Neural cell (in vitro differentiated cells): ENCODE measurements at regions not wholly inside any gene's neighbourhood (a gene's known extent, or its start where the extent isn't known, plus 50 kb on each side); places are given as distances from the start of the nearest gene placed in this dataset.

Experiments
- H2AFZ ChIP-seq: fragments of 200-600, 300-800 bp; sonication (generic), shearing (Covaris generic); 2 replicates; pipeline ENCODE4 v1.6.0; 2014; ENCODE audit warnings: low read depth, mild to moderate bottlenecking, antibody characterized with exemption, low read length, moderate library complexity
- H3F3A ChIP-seq: fragments of 200-600 bp; shearing (Covaris generic); 2 replicates; pipeline ENCODE4 v1.6.1; 2016; ENCODE audit warnings: mild to moderate bottlenecking, moderate library complexity, mixed read lengths, antibody characterized with exemption, low read length; ENCODE audit not compliant: insufficient read depth, poor library complexity, severe bottlenecking
- H3K27ac ChIP-seq: fragments of 200-600, 300-800 bp; sonication (generic), shearing (Covaris generic); 2 replicates; pipeline ENCODE4 v1.5.1; 2014; ENCODE audit warnings: mild to moderate bottlenecking, low read length, moderate library complexity
- H3K27me3 ChIP-seq: fragments of 300-800, 200-600 bp; sonication (generic), shearing (Covaris generic); 2 replicates; pipeline ENCODE4 v1.6.0; 2014; ENCODE audit warnings: mild to moderate bottlenecking, low read depth, low read length, moderate library complexity; ENCODE audit not compliant: insufficient read depth
- H3K36me3 ChIP-seq: fragments of 300-800, 200-600 bp; sonication (generic), shearing (Covaris generic); 2 replicates; pipeline ENCODE4 v1.5.1; 2014; ENCODE audit warnings: mild to moderate bottlenecking, antibody characterized with exemption, low read length, moderate library complexity; ENCODE audit not compliant: insufficient read depth
- H3K4me2 ChIP-seq: fragments of 300-800, 200-600 bp; sonication (generic), shearing (Covaris generic); 2 replicates; pipeline ENCODE4 v1.6.0; 2014; ENCODE audit warnings: mild to moderate bottlenecking, low read length
- H3K4me3 ChIP-seq: fragments of 300-800, 200-600 bp; sonication (generic), shearing (Covaris generic); 2 replicates; pipeline ENCODE4 v1.5.1; 2014; ENCODE audit warnings: mild to moderate bottlenecking, low read length, moderate library complexity
- H3K79me2 ChIP-seq: fragments of 200-600 bp; shearing (Covaris generic); replicated peaks from 2 replicates; pipeline ENCODE4 v1.6.0; 2014; ENCODE audit warnings: mild to moderate bottlenecking, low read length, moderate library complexity; ENCODE audit not compliant: insufficient read depth
- H3K9ac ChIP-seq: fragments of 300-800, 200-600 bp; sonication (generic), shearing (Covaris generic); 2 replicates; pipeline ENCODE4 v1.6.1; 2016; ENCODE audit warnings: mild to moderate bottlenecking, low read length, mixed read lengths
- H3K9me2 ChIP-seq: fragments of 200-600 bp; shearing (Covaris generic); 2 replicates; pipeline ENCODE4 v1.6.1; 2016; ENCODE audit warnings: mild to moderate bottlenecking, low read length, mixed read lengths; ENCODE audit not compliant: insufficient read depth
- H3K9me3 ChIP-seq: fragments of 200-600, 300-800 bp; sonication (generic), shearing (Covaris generic); 2 replicates; pipeline ENCODE4 v1.6.1; 2016; ENCODE audit warnings: mild to moderate bottlenecking, mixed run types, low read length, moderate library complexity, mixed read lengths
- H4K20me1 ChIP-seq: fragments of 200-600 bp; shearing (Covaris generic); 2 replicates; pipeline ENCODE4 v1.6.1; 2016; ENCODE audit warnings: mild to moderate bottlenecking, mixed run types; ENCODE audit not compliant: insufficient read depth
- EP300 ChIP-seq: fragments of 450-650 bp; conservative IDR thresholded peaks from 2 replicates; pipeline ENCODE4 v1.6.1; 2014; ENCODE audit warnings: antibody characterized with exemption, mild to moderate bottlenecking, moderate library complexity; ENCODE audit not compliant: poor library complexity, severe bottlenecking
- EZH2 ChIP-seq: fragments of 200-600, 300-800 bp; shearing (Covaris generic), sonication (generic); IDR thresholded peaks from 2 replicates; pipeline ENCODE4 v1.6.1; 2014; ENCODE audit warnings: antibody characterized with exemption, low read length, borderline replicate concordance, mild to moderate bottlenecking; ENCODE audit not compliant: insufficient read depth, poor library complexity, severe bottlenecking
- MXI1 ChIP-seq: fragments of 450-650 bp; conservative IDR thresholded peaks from 2 replicates; pipeline ENCODE4 v1.6.1; 2014; ENCODE audit warnings: antibody characterized with exemption, mild to moderate bottlenecking; ENCODE audit not compliant: poor library complexity, severe bottlenecking
- POLR2AphosphoS5 ChIP-seq: IDR thresholded peaks from 2 replicates; pipeline ENCODE4 v1.6.1; 2012
- RAD21 ChIP-seq: fragments of 450-650 bp; conservative IDR thresholded peaks from 2 replicates; pipeline ENCODE4 v1.6.1; 2014; ENCODE audit warnings: antibody characterized with exemption, mild to moderate bottlenecking, moderate library complexity
- SMC3 ChIP-seq: fragments of 450-650 bp; conservative IDR thresholded peaks from 2 replicates; pipeline ENCODE4 v1.6.1; 2014; ENCODE audit warnings: antibody characterized with exemption, mild to moderate bottlenecking, moderate library complexity; ENCODE audit not compliant: poor library complexity
- TAF1 ChIP-seq: IDR thresholded peaks from 2 replicates; pipeline ENCODE4 v1.6.1; 2012; ENCODE audit warnings: low read depth
- TF ChIP-seq, protein P1 (sequence below): fragments of 450-650 bp; IDR thresholded peaks from 2 replicates; pipeline ENCODE4 v1.5.1; 2014; ENCODE audit warnings: antibody characterized with exemption, mild to moderate bottlenecking, moderate library complexity; ENCODE audit not compliant: poor library complexity, severe bottlenecking
- TF ChIP-seq, protein P2 (sequence below): IDR thresholded peaks from 2 replicates; pipeline ENCODE4 v1.6.1; 2012; ENCODE audit warnings: borderline replicate concordance

DNA sequence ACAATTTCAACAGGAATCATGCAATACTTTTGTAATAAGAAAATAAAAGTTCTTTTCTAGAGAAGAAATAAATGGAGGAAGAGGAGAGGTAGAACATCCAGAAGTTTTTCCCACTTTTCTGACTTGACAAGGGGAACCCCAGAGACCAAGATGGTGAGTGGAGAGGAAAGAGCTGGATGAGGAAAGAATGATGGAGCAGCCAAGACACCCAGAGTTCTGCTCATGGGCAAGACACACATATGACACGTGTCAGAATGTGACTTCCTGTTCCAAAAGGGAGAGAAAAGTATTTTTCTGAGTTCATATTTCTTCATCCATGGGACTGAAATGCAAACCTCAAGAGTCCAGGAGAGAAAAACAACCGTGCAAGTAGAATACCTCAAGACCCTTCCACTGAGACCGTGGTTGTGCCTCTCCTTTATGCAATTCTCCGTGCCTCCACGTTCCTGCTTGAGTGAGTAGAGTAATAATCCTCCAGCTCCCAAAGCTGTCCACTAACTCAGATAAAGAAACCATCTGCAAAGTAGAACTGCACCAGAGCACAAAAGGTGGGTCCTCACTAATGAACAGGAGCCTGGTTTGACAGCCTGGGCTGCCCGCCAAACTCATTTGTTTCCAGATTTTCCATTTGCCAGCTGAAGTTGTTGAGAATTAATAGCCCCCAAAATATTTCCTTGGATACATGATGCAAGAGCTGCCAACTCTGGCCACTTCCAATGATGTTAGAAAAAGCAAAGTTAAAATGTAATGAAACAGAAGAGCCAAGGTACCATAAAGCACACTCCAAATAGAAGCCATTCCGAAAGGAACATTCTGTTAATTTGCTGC lies 272.6 kb upstream of the IGF1R start:
- Histone ChIP-seq H3K4me3 (no peak overlapping the region), H3K36me3 (no peaks in the 10 kb centered on the region), H3K79me2 (no peaks in the 10 kb centered on the region), H2AFZ (no peak overlapping the region), H3K27ac (no peak overlapping the region), H3K4me2 (no peak overlapping the region), H3K9me3 (no peaks in the 10 kb centered on the region), H3K9me2 (no peaks in the 10 kb centered on the region), H3F3A (no peaks in the 10 kb centered on the region), H4K20me1 (no peaks in the 10 kb centered on the region), H3K9ac (no peak overlapping the region), H3K27me3 (no peaks in the 10 kb centered on the region)
- no peak for TF ChIP-seq MXI1

DNA sequence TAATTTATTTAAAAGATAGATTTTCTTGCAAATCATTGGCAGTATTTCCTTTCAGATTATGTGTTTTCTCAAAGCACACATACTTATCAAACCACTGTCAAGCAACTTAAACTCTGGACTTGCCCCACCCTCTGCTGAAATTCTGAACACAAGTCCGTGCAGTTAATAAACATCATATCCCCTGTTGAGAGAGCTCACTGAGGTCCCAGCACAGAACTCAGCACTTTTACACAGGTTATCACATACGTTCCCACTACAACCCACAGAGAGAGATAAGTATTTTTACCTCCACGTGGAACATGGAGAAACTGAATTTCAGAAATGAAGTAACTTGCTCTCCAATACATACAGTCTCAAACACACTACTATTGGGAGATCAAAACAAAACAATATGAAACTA lies 267.6 kb upstream of the IGF1R start:
- TF ChIP-seq MXI1 (no peak), EZH2 (no peak), EP300 (no peak), POLR2AphosphoS5 (no peak), TAF1 (no peak), RAD21 (no peak), SMC3 (no peak)
- TF ChIP-seq, protein P1, sequence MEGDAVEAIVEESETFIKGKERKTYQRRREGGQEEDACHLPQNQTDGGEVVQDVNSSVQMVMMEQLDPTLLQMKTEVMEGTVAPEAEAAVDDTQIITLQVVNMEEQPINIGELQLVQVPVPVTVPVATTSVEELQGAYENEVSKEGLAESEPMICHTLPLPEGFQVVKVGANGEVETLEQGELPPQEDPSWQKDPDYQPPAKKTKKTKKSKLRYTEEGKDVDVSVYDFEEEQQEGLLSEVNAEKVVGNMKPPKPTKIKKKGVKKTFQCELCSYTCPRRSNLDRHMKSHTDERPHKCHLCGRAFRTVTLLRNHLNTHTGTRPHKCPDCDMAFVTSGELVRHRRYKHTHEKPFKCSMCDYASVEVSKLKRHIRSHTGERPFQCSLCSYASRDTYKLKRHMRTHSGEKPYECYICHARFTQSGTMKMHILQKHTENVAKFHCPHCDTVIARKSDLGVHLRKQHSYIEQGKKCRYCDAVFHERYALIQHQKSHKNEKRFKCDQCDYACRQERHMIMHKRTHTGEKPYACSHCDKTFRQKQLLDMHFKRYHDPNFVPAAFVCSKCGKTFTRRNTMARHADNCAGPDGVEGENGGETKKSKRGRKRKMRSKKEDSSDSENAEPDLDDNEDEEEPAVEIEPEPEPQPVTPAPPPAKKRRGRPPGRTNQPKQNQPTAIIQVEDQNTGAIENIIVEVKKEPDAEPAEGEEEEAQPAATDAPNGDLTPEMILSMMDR: no peak
- TF ChIP-seq, protein P2, sequence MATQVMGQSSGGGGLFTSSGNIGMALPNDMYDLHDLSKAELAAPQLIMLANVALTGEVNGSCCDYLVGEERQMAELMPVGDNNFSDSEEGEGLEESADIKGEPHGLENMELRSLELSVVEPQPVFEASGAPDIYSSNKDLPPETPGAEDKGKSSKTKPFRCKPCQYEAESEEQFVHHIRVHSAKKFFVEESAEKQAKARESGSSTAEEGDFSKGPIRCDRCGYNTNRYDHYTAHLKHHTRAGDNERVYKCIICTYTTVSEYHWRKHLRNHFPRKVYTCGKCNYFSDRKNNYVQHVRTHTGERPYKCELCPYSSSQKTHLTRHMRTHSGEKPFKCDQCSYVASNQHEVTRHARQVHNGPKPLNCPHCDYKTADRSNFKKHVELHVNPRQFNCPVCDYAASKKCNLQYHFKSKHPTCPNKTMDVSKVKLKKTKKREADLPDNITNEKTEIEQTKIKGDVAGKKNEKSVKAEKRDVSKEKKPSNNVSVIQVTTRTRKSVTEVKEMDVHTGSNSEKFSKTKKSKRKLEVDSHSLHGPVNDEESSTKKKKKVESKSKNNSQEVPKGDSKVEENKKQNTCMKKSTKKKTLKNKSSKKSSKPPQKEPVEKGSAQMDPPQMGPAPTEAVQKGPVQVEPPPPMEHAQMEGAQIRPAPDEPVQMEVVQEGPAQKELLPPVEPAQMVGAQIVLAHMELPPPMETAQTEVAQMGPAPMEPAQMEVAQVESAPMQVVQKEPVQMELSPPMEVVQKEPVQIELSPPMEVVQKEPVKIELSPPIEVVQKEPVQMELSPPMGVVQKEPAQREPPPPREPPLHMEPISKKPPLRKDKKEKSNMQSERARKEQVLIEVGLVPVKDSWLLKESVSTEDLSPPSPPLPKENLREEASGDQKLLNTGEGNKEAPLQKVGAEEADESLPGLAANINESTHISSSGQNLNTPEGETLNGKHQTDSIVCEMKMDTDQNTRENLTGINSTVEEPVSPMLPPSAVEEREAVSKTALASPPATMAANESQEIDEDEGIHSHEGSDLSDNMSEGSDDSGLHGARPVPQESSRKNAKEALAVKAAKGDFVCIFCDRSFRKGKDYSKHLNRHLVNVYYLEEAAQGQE: no peak

More for the DNA sequence above, 267.6 kb upstream of the IGF1R start:
- no peak overlapping the region for H3K9ac ChIP-seq
- no peak overlapping the region for H3K4me3 ChIP-seq
- H3K79me2 ChIP-seq: no peaks in the 10 kb centered on the region
- H2AFZ ChIP-seq: no peak overlapping the region
- no peak overlapping the region for H3K4me2 ChIP-seq
- H3K27me3 ChIP-seq: no peaks in the 10 kb centered on the region
- no peaks in the 10 kb centered on the region for H3K9me2 ChIP-seq
- no peaks in the 10 kb centered on the region for H3K9me3 ChIP-seq
- H3F3A ChIP-seq: no peaks in the 10 kb centered on the region
- H3K27ac ChIP-seq: no peak overlapping the region
- H3K36me3 ChIP-seq: no peaks in the 10 kb centered on the region
- H4K20me1 ChIP-seq: no peaks in the 10 kb centered on the region
